ENCODE measurements at regions not wholly inside any gene's neighbourhood (a gene's known extent, or its start where the extent isn't known, plus 50 kb on each side); places are given as distances from the start of the nearest gene placed in this dataset.

- Histone ChIP-seq H3K4me3 (no peak overlapping the region), H3K27me3 (no peaks in the 10 kb centered on the region), H3K27ac (no peak overlapping the region), H3K36me3 (no peaks in the 10 kb centered on the region), H3K4me1 (no peaks in the 10 kb centered on the region), H3K9me3 (no peaks in the 10 kb centered on the region)
- TF ChIP-seq POLR2A (IDR thresholded peaks at IDR 0.05) (no peak), CTCF (IDR thresholded peaks at IDR 0.05) (no peak), POLR2AphosphoS5 (IDR thresholded peaks at IDR 0.05) (no peak)
- intact Hi-C loops (cut with DNase I; ENCODE audit: low total_unique reads), result no loop called here
- DNase-seq (ENCODE audit: low spot score in 2 of 2), result peak in 1 of 2 donors; percentile 40
Measured at GRCh38 chr1:30410153-30410851, 313.1 kb downstream of the MATN1 start.

DNA sequence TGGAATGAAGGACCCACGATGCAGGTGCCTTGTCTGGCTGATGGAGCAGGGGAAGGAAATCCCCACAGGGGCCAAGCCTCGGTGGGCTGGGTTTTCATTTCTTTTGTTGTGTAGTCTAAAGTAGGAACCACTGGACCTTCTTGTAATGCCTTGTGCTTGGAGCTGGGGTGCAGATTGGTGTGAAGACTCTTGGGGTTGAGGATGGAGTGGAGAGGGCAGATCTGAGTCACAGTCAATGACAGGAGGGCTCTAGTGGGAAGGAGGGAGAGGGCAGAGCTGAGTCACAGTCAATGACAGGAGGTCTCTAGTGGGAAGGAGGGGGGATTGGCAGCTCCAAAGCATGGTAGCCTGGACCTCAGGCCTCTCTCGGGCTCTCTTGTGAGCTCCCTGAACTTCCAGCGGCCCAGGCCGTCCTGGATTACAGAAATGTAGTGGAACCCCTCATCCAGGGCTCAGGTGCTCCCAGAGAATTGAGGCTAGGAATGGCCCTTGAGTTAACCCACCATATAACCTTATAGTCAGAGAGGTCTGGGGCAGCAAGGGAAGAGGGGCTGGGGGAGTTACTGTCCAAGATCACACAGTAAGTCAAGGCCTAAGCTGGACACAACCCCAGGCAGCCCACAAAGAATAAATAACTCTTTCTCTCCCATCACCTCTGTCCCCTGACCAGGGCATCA is 313.8 kb downstream of the MATN1 start:
- peak in 1 of 2 donors; percentile 39 for DNase-seq (ENCODE audit: low spot score in 2 of 2)
- no peaks in the 10 kb centered on the region for H3K4me1 ChIP-seq
- H3K9me3 ChIP-seq, result no peaks in the 10 kb centered on the region
- H3K4me3 ChIP-seq, result no peak overlapping the region
- no peaks in the 10 kb centered on the region for H3K36me3 ChIP-seq
- H3K27me3 ChIP-seq, result no peaks in the 10 kb centered on the region
- H3K27ac ChIP-seq, result no peak overlapping the region
- TF ChIP-seq POLR2AphosphoS5 (IDR thresholded peaks at IDR 0.05) (no peak), POLR2A (IDR thresholded peaks at IDR 0.05) (no peak), CTCF (IDR thresholded peaks at IDR 0.05) (no peak)
- intact Hi-C loops (cut with DNase I; ENCODE audit: low total_unique reads), result loop anchor here (2.0 kb wide), 1 partner anchor 1015 kb away; no protein-coding TSS in a partner anchor

GRCh38 chr1:30407865-30408580 is 315.4 kb downstream of the MATN1 start:
- Histone ChIP-seq H3K27me3 (no peaks in the 10 kb centered on the region), H3K36me3 (no peaks in the 10 kb centered on the region), H3K27ac (no peak overlapping the region), H3K4me3 (no peak overlapping the region), H3K4me1 (no peaks in the 10 kb centered on the region), H3K9me3 (no peaks in the 10 kb centered on the region)
- peak in 1 of 2 donors; percentile 33 for DNase-seq (ENCODE audit: low spot score in 2 of 2)
- intact Hi-C loops (cut with DNase I; ENCODE audit: low total_unique reads), result loop anchor here (2.0 kb wide), 1 partner anchor 1013 kb away; no protein-coding TSS in a partner anchor
- TF ChIP-seq POLR2AphosphoS5 (IDR thresholded peaks at IDR 0.05), result no peak
- no peak for TF ChIP-seq POLR2A (IDR thresholded peaks at IDR 0.05)
- no peak for TF ChIP-seq CTCF (IDR thresholded peaks at IDR 0.05)

DNA sequence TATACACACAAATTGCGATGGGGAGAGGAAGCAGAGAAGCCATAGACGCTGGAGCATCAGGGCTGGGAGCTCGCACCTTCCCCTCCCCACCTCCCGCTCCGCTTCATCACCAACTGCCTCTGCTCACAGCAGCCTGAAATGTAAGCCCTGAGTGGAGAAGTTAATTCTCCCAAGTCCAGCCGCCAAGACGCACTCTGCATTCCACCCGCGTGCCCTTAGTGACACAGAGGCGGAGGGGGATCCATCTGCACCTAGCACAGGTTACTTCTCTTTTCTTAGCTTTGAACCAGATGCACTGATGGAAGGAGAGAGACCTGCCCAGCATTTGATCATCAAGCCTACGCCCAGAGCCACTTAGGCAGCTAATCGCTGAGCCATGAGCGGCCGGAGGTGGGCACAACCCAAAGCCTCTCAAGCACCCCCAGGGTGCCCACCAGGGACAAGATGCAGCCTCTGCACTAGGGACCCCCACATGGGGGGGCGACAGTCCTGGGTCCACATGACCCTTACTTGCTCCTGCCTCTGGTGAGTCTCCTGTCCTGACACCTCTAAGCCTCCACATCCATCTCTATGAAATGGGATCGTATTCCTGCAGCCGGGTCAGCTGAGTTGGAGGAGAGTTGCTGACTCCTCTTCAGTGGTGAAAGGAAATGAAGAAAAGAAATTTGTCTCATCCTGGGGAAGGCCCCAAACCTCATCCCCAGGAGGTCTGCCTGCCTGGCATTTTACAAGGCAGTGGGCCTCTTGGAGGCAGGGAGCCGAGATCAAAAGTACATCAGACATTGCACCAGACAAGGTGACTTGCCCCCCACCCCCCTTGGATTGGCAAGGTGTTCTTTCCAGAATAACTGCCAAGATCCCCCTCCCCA is 316.2 kb downstream of the MATN1 start:
- Histone ChIP-seq H3K27ac (no peak overlapping the region), H3K36me3 (no peaks in the 10 kb centered on the region), H3K27me3 (no peaks in the 10 kb centered on the region), H3K4me3 (no peak overlapping the region), H3K9me3 (no peaks in the 10 kb centered on the region), H3K4me1 (no peaks in the 10 kb centered on the region)
- no peak for TF ChIP-seq CTCF (IDR thresholded peaks at IDR 0.05)
- no peak for TF ChIP-seq POLR2AphosphoS5 (IDR thresholded peaks at IDR 0.05)
- TF ChIP-seq POLR2A (IDR thresholded peaks at IDR 0.05), result no peak
- DNase-seq (ENCODE audit: low spot score in 2 of 2), result peak; percentile 10 to 45
- intact Hi-C loops (cut with DNase I; ENCODE audit: low total_unique reads), result no loop called here
